Spleen (tissue), 11 donors: ENCODE measurements at regions not wholly inside any gene's neighbourhood (a gene's known extent, or its start where the extent isn't known, plus 50 kb on each side); places are given as distances from the start of the nearest gene placed in this dataset.

Source experiments
- DNase-seq: peaks from one replicate; pipeline ENCODE4 v3.0.0-alpha.2; 2020
- H3K27ac ChIP-seq, 8 donors: fragments of 200-600 bp; sonication (generic) in 7 of 8; 1 replicate in 4 of 8; 2 replicates in 4 of 8; pipeline versions ENCODE4 v1.5.0 to v1.8.0; 2016 to 2021; ENCODE audit warnings: inconsistent platforms in 4 of 8, mild to moderate bottlenecking in 4 of 8, moderate library complexity in 1 of 8
- H3K27me3 ChIP-seq, 7 donors: fragments of 200-600 bp; sonication (generic) in 6 of 7; replicated peaks in 1 of 7; 1 replicate in 4 of 7; 2 replicates in 3 of 7; pipeline versions ENCODE4 v1.5.0 to v1.8.0; 2016 to 2021; ENCODE audit warnings: inconsistent platforms in 3 of 7, mild to moderate bottlenecking in 1 of 7
- H3K36me3 ChIP-seq, 6 donors: fragments of 200-600 bp; sonication (generic) in 5 of 6; 1 replicate in 4 of 6; 2 replicates in 2 of 6; pipeline versions ENCODE4 v1.5.0 to v1.8.0; 2016 to 2021; ENCODE audit warnings: inconsistent platforms in 2 of 6
- H3K4me1 ChIP-seq, 6 donors: fragments of 200-600 bp; sonication (generic) in 5 of 6; 1 replicate in 3 of 6; 2 replicates in 3 of 6; pipeline versions ENCODE4 v1.5.0 to v1.8.0; 2016 to 2021; ENCODE audit warnings: inconsistent platforms in 3 of 6
- H3K4me3 ChIP-seq, 8 donors: fragments of 200-600 bp; sonication (generic) in 7 of 8; 1 replicate in 4 of 8; 2 replicates in 4 of 8; pipeline versions ENCODE4 v1.5.0 to v1.8.0; 2016 to 2021; ENCODE audit warnings: inconsistent platforms in 4 of 8, mild to moderate bottlenecking in 4 of 8, moderate library complexity in 2 of 8
- H3K9me3 ChIP-seq, 8 donors: fragments of 200-600 bp; sonication (generic) in 7 of 8; 1 replicate in 4 of 8; 2 replicates in 4 of 8; pipeline versions ENCODE4 v1.5.0 to v1.8.0; 2016 to 2021; ENCODE audit warnings: inconsistent platforms in 4 of 8
- CTCF ChIP-seq, 11 experiments: fragments of 200-600 bp in 7 of 11; fragments of 450-650 bp in 4 of 11; sonication (generic) in 4 of 11; IDR thresholded peaks in 8 of 11; conservative IDR thresholded peaks in 3 of 11; 1 replicate in 7 of 11; 2 replicates in 4 of 11; pipeline versions ENCODE4 v1.4.0 to v1.8.0; 2016 to 2021; ENCODE audit warnings: antibody characterized with exemption in 11 of 11, inconsistent platforms in 4 of 11, mild to moderate bottlenecking in 1 of 11
- POLR2A ChIP-seq, 3 donors: fragments of 450-650 bp; IDR thresholded peaks; one replicate each; pipeline ENCODE4 v1.5.1; 2017; ENCODE audit warnings: antibody characterized with exemption in 3 of 3, mild to moderate bottlenecking in 1 of 3
- POLR2AphosphoS5 ChIP-seq, 3 donors: sonication (generic); formaldehyde crosslinking; IDR thresholded peaks; one replicate each; pipeline ENCODE4 v1.5.1; 2017; ENCODE audit warnings: antibody characterized with exemption in 3 of 3
- WGBS, 5 donors: extraction: QIAGEN DNeasy Blood & Tissue Kit in 3 of 5; methylation state at CpG; one replicate each; pipeline versions ENCODE4 v1.1.5 to v1.1.7; 2013 to 2018; 5-methylcytosine and 5-hydroxymethylcytosine counted together
- intact Hi-C: fragments of 100-400 bp; cut with DNase I; formaldehyde crosslinking; loops from one replicate; pipeline ENCODE4 v1.15.0; 2023; ENCODE audit warnings: low total_unique reads
- donor health status: healthy with polysubstance abuse.
- donor health status: DM: no; HTN: no; CAD: no; lungs with moderate emphysema.
- donor health status: DM: no; HTN: no; CAD: no.
- donor health status: Bipolar disorder and iron deficiency.
- donor health status: healthy.
- donor health status: DM: no; HTN: no; CAD: no.
- donor health status: DM: yes; HTN: yes; CAD: no.

GRCh38 chr13:65921933-65922332 is 1308.2 kb downstream of the PCDH9 start:
- TF ChIP-seq POLR2A (IDR thresholded peaks at IDR 0.05) (no peak), CTCF (IDR thresholded peaks at IDR 0.05 in 8 of 11, conservative IDR thresholded peaks at IDR 0.05 in 3 of 11) (no peak), POLR2AphosphoS5 (IDR thresholded peaks at IDR 0.05) (no peak)
- Histone ChIP-seq H3K4me1 (no peaks in the 10 kb centered on the region), H3K4me3 (no peak overlapping the region), H3K27ac (no peak overlapping the region), H3K27me3 (no peaks in the 10 kb centered on the region), H3K36me3 (no peaks in the 10 kb centered on the region), H3K9me3 (peaks cover 0 to 5% (median 0%) of the 10 kb centered on the region in 8 donors)
- intact Hi-C loops: no loop called here
- no peak for DNase-seq
- WGBS, 5 donors: 81 to 94% (median 87%) methylated on average over 2 of the region's 2 CpGs

GRCh38 chr13:65917731-65918130 is 1312.4 kb downstream of the PCDH9 start:
- TF ChIP-seq POLR2AphosphoS5 (IDR thresholded peaks at IDR 0.05): no peak
- no peak for TF ChIP-seq POLR2A (IDR thresholded peaks at IDR 0.05)
- TF ChIP-seq CTCF (IDR thresholded peaks at IDR 0.05 in 8 of 11, conservative IDR thresholded peaks at IDR 0.05 in 3 of 11): no peak
- intact Hi-C loops: no loop called here
- Histone ChIP-seq H3K9me3 (peaks cover 0 to 5% (median 0%) of the 10 kb centered on the region in 8 donors), H3K27ac (no peak overlapping the region), H3K36me3 (no peaks in the 10 kb centered on the region), H3K4me1 (no peaks in the 10 kb centered on the region), H3K27me3 (no peaks in the 10 kb centered on the region), H3K4me3 (no peak overlapping the region)
- 79 to 89% (median 83%) methylated on average over 3 of the region's 3 CpGs for whole genome bisulfite sequencing, 5 donors
- DNase-seq: no peak

GRCh38 chr13:65915195-65915594 is 1314.9 kb downstream of the PCDH9 start:
- no peaks in the 10 kb centered on the region for H3K27me3 ChIP-seq
- H3K36me3 ChIP-seq: no peaks in the 10 kb centered on the region
- no peak for DNase-seq
- TF ChIP-seq POLR2AphosphoS5 (IDR thresholded peaks at IDR 0.05) (no peak), POLR2A (IDR thresholded peaks at IDR 0.05) (no peak)
- H3K4me3 ChIP-seq: no peak overlapping the region
- H3K27ac ChIP-seq: no peak overlapping the region
- no peaks in the 10 kb centered on the region for H3K4me1 ChIP-seq
- WGBS, 5 donors: 82 to 98% (median 89%) methylated on average over 1 of the region's 1 CpG
- intact Hi-C loops: no loop called here
- H3K9me3 ChIP-seq: peaks cover 0 to 17% (median 0%) of the 10 kb centered on the region in 8 donors

- no peak for DNase-seq
- intact Hi-C loops: no loop called here
- Histone ChIP-seq H3K4me1 (no peaks in the 10 kb centered on the region), H3K4me3 (no peak overlapping the region), H3K27ac (no peak overlapping the region), H3K36me3 (no peaks in the 10 kb centered on the region), H3K9me3 (peaks cover 0 to 21% (median 0%) of the 10 kb centered on the region in 8 donors), H3K27me3 (no peaks in the 10 kb centered on the region)
- TF ChIP-seq POLR2AphosphoS5 (IDR thresholded peaks at IDR 0.05) (no peak), CTCF (IDR thresholded peaks at IDR 0.05 in 8 of 11, conservative IDR thresholded peaks at IDR 0.05 in 3 of 11) (no peak), POLR2A (IDR thresholded peaks at IDR 0.05) (no peak)
- 63 to 91% (median 84%) methylated on average over 1 of the region's 1 CpG for WGBS, 5 donors
These were observed 1315.4 kb downstream of the PCDH9 start for GRCh38 chr13:65914716-65915115.

GRCh38 chr13:65913173-65913572 is 1317.0 kb downstream of the PCDH9 start:
- H3K4me1 ChIP-seq: no peaks in the 10 kb centered on the region
- H3K9me3 ChIP-seq: peaks cover 0 to 30% (median 11%) of the 10 kb centered on the region in 8 donors
- H3K4me3 ChIP-seq: no peak overlapping the region
- no peak overlapping the region for H3K27ac ChIP-seq
- intact Hi-C loops: no loop called here
- H3K36me3 ChIP-seq: no peaks in the 10 kb centered on the region
- no peak for TF ChIP-seq CTCF (IDR thresholded peaks at IDR 0.05 in 8 of 11, conservative IDR thresholded peaks at IDR 0.05 in 3 of 11)
- TF ChIP-seq POLR2A (IDR thresholded peaks at IDR 0.05): no peak
- no peak for TF ChIP-seq POLR2AphosphoS5 (IDR thresholded peaks at IDR 0.05)
- DNase-seq: no peak
- H3K27me3 ChIP-seq: no peaks in the 10 kb centered on the region
- WGBS, 5 donors: 38 to 46% (median 43%) methylated on average over 2 of the region's 2 CpGs
